Loucy (cell line): ENCODE measurements at regions not wholly inside any gene's neighbourhood (a gene's known extent, or its start where the extent isn't known, plus 50 kb on each side); places are given as distances from the start of the nearest gene placed in this dataset.

Source experiments
- H2AFZ ChIP-seq: fragments of 200-600 bp; sonication (generic); 2 replicates; pipeline ENCODE4 v1.6.0; 2016; ENCODE audit warnings: antibody characterized with exemption, mild to moderate bottlenecking, low read length, moderate library complexity
- H3F3A ChIP-seq: fragments of 200-600 bp; 2 replicates; pipeline ENCODE4 v1.6.0; 2016; ENCODE audit warnings: antibody characterized with exemption, low read depth, mild to moderate bottlenecking
- H3K27me3 ChIP-seq: fragments of 200-600 bp; sonication (generic); 2 replicates; pipeline ENCODE4 v1.6.1; 2014; ENCODE audit warnings: low read length, mild to moderate bottlenecking; ENCODE audit not compliant: insufficient read depth, poor library complexity, severe bottlenecking
- H3K36me3 ChIP-seq: fragments of 200-600 bp; sonication (generic); 2 replicates; pipeline ENCODE4 v1.6.1; 2016; ENCODE audit warnings: low read length; ENCODE audit not compliant: insufficient read depth
- H3K4me1 ChIP-seq: fragments of 200-600 bp; sonication (generic); 2 replicates; pipeline ENCODE4 v1.5.1; 2014; ENCODE audit warnings: low read length, mild to moderate bottlenecking; ENCODE audit not compliant: insufficient read depth, poor library complexity, severe bottlenecking
- H3K4me2 ChIP-seq: fragments of 200-600 bp; sonication (generic); 2 replicates; pipeline ENCODE4 v1.6.0; 2014; ENCODE audit warnings: antibody characterized with exemption, low read length, low read depth, mild to moderate bottlenecking; ENCODE audit not compliant: poor library complexity, severe bottlenecking
- H3K4me3 ChIP-seq: fragments of 200-600 bp; sonication (generic); 2 replicates; pipeline ENCODE4 v1.5.1; 2014; ENCODE audit warnings: low read length, mild to moderate bottlenecking, mixed read lengths; ENCODE audit not compliant: poor library complexity, severe bottlenecking
- H3K79me2 ChIP-seq: fragments of 200-600 bp; sonication (generic); 2 replicates; pipeline ENCODE4 v1.6.1; 2014; ENCODE audit warnings: low read length; ENCODE audit not compliant: insufficient read depth
- H3K9ac ChIP-seq: fragments of 200-600 bp; sonication (generic); 2 replicates; pipeline ENCODE4 v1.6.0; 2014; ENCODE audit warnings: mild to moderate bottlenecking, low read depth, low read length, moderate library complexity; ENCODE audit not compliant: poor library complexity, severe bottlenecking
- H3K9me2 ChIP-seq: fragments of 200-600 bp; sonication (generic); replicated peaks from 2 replicates; pipeline ENCODE4 v1.6.1; 2016; ENCODE audit warnings: low read depth, low read length, mixed read lengths
- H3K9me3 ChIP-seq: fragments of 200-600 bp; sonication (generic); 2 replicates; pipeline ENCODE4 v1.6.1; 2014; ENCODE audit warnings: mild to moderate bottlenecking, antibody characterized with exemption, low read length, low read depth; ENCODE audit not compliant: insufficient read depth
- H4K20me1 ChIP-seq: fragments of 200-600 bp; sonication (generic); 2 replicates; pipeline ENCODE4 v1.6.0; 2014; ENCODE audit warnings: antibody characterized with exemption, low read length, mild to moderate bottlenecking; ENCODE audit not compliant: insufficient read depth, poor library complexity, severe bottlenecking
- CTCF ChIP-seq: fragments of 200-600 bp; sonication (generic); conservative IDR thresholded peaks from 2 replicates; pipeline ENCODE4 v1.5.1; 2014; ENCODE audit warnings: mild to moderate bottlenecking, antibody characterized with exemption, low read length
- EZH2phosphoT487 ChIP-seq: fragments of 200-600 bp; IDR thresholded peaks from 2 replicates; pipeline ENCODE4 v1.6.1; 2018; ENCODE audit warnings: antibody characterized with exemption, mild to moderate bottlenecking, moderate library complexity, borderline replicate concordance

GRCh38 chr4:179584101-179584500 is 2141.9 kb upstream of the AGA start:
- Histone ChIP-seq H3K27me3 (no peaks in the 10 kb centered on the region), H3K4me2 (no peak overlapping the region), H3K9me2 (no peaks in the 10 kb centered on the region), H3K9me3 (no peaks in the 10 kb centered on the region), H3K36me3 (no peaks in the 10 kb centered on the region), H4K20me1 (no peaks in the 10 kb centered on the region), H3K4me1 (no peaks in the 10 kb centered on the region), H3F3A (no peaks in the 10 kb centered on the region), H3K4me3 (no peak overlapping the region), H2AFZ (no peak overlapping the region), H3K9ac (no peak overlapping the region), H3K79me2 (no peaks in the 10 kb centered on the region)
- TF ChIP-seq EZH2phosphoT487 (no peak), CTCF (no peak)

GRCh38 chr4:179585761-179586160 is 2143.5 kb upstream of the AGA start:
- Histone ChIP-seq H3F3A (no peaks in the 10 kb centered on the region), H3K27me3 (no peaks in the 10 kb centered on the region), H3K4me3 (no peak overlapping the region), H3K9me3 (no peaks in the 10 kb centered on the region), H3K9ac (no peak overlapping the region), H3K36me3 (no peaks in the 10 kb centered on the region), H4K20me1 (no peaks in the 10 kb centered on the region), H3K79me2 (no peaks in the 10 kb centered on the region), H2AFZ (no peak overlapping the region), H3K9me2 (no peaks in the 10 kb centered on the region), H3K4me1 (no peaks in the 10 kb centered on the region), H3K4me2 (no peak overlapping the region)
- no peak for TF ChIP-seq CTCF
- TF ChIP-seq EZH2phosphoT487, result no peak

GRCh38 chr4:179586460-179586859 is 2144.2 kb upstream of the AGA start:
- Histone ChIP-seq H4K20me1 (no peaks in the 10 kb centered on the region), H2AFZ (no peak overlapping the region), H3K4me2 (no peak overlapping the region), H3K4me3 (no peak overlapping the region), H3K27me3 (no peaks in the 10 kb centered on the region), H3K9me3 (no peaks in the 10 kb centered on the region), H3K9ac (no peak overlapping the region), H3K79me2 (no peaks in the 10 kb centered on the region), H3K9me2 (no peaks in the 10 kb centered on the region), H3K4me1 (no peaks in the 10 kb centered on the region), H3K36me3 (no peaks in the 10 kb centered on the region), H3F3A (no peaks in the 10 kb centered on the region)
- TF ChIP-seq CTCF (no peak), EZH2phosphoT487 (no peak)
